ENCODE measurements at regions not wholly inside any gene's neighbourhood (a gene's known extent, or its start where the extent isn't known, plus 50 kb on each side); places are given as distances from the start of the nearest gene placed in this dataset.

- no peak for DNase-seq (ENCODE audit: extremely low read depth, low read depth)
- TF ChIP-seq CTCF (IDR thresholded peaks at IDR 0.05; ENCODE audit: low read depth, low read length), result no peak
These were observed 681.1 kb downstream of the MAT2B start for GRCh38 chr5:164186550-164186949.

GRCh38 chr5:164187785-164188184, 682.4 kb downstream of the MAT2B start:
- TF ChIP-seq CTCF (IDR thresholded peaks at IDR 0.05; ENCODE audit: low read depth, low read length), result no peak
- no peak for DNase-seq (ENCODE audit: extremely low read depth, low read depth)

- TF ChIP-seq CTCF (IDR thresholded peaks at IDR 0.05; ENCODE audit: low read depth, low read length), result no peak
- DNase-seq (ENCODE audit: extremely low read depth, low read depth), result no peak
These were observed 683.3 kb downstream of the MAT2B start for GRCh38 chr5:164188733-164189148.

- no peak for DNase-seq (ENCODE audit: extremely low read depth, low read depth)
- TF ChIP-seq CTCF (IDR thresholded peaks at IDR 0.05; ENCODE audit: low read depth, low read length), result no peak
These were observed 685.8 kb downstream of the MAT2B start for GRCh38 chr5:164191240-164191639.

GRCh38 chr5:164202338-164202737, 696.9 kb downstream of the MAT2B start:
- no peak for TF ChIP-seq CTCF (IDR thresholded peaks at IDR 0.05; ENCODE audit: low read depth, low read length)
- no peak for DNase-seq (ENCODE audit: extremely low read depth, low read depth)

GRCh38 chr5:164203581-164204225, 698.3 kb downstream of the MAT2B start:
- no peak for TF ChIP-seq CTCF (IDR thresholded peaks at IDR 0.05; ENCODE audit: low read depth, low read length)
- no peak for DNase-seq (ENCODE audit: extremely low read depth, low read depth)

GRCh38 chr5:164204338-164204946, 699.0 kb downstream of the MAT2B start:
- TF ChIP-seq CTCF (IDR thresholded peaks at IDR 0.05; ENCODE audit: low read depth, low read length), result no peak
- no peak for DNase-seq (ENCODE audit: extremely low read depth, low read depth)
